ENCODE measurements at regions not wholly inside any gene's neighbourhood (a gene's known extent, or its start where the extent isn't known, plus 50 kb on each side); places are given as distances from the start of the nearest gene placed in this dataset.

- no peak for DNase-seq
These were observed 257.7 kb downstream of the GABRG2 start for GRCh38 chr5:162325143-162325727.

- no peak for DNase-seq
These were observed 267.4 kb downstream of the GABRG2 start for GRCh38 chr5:162334944-162335343.

GRCh38 chr5:162360373-162360931 lies 292.9 kb downstream of the GABRG2 start:
- DNase-seq = no peak

GRCh38 chr5:162372256-162372655 lies 304.7 kb downstream of the GABRG2 start:
- no peak for DNase-seq

GRCh38 chr5:162377895-162378294 lies 310.3 kb downstream of the GABRG2 start:
- DNase-seq = no peak

GRCh38 chr5:162382839-162383238 lies 315.3 kb downstream of the GABRG2 start:
- no peak for DNase-seq

GRCh38 chr5:162384225-162384624 lies 316.7 kb downstream of the GABRG2 start:
- DNase-seq = no peak

GRCh38 chr5:162391833-162392232 lies 324.3 kb downstream of the GABRG2 start:
- no peak for DNase-seq

GRCh38 chr5:162392336-162392735 lies 324.8 kb downstream of the GABRG2 start:
- DNase-seq = no peak

GRCh38 chr5:162393534-162393933 lies 326.0 kb downstream of the GABRG2 start:
- no peak for DNase-seq

GRCh38 chr5:162407614-162408013 lies 340.0 kb downstream of the GABRG2 start:
- no peak for DNase-seq

- no peak for DNase-seq
These were observed 342.8 kb downstream of the GABRG2 start for GRCh38 chr5:162410365-162410764.

- no peak for DNase-seq
These were observed 361.6 kb downstream of the GABRG2 start for GRCh38 chr5:162429142-162429541.

GRCh38 chr5:162434281-162434680 lies 366.7 kb downstream of the GABRG2 start:
- no peak for DNase-seq

GRCh38 chr5:162436055-162436454 lies 368.5 kb downstream of the GABRG2 start:
- DNase-seq = no peak

GRCh38 chr5:162444129-162444762 lies 376.7 kb downstream of the GABRG2 start:
- DNase-seq = no peak

- no peak for DNase-seq
These were observed 388.5 kb downstream of the GABRG2 start for GRCh38 chr5:162456086-162456485.

GRCh38 chr5:162466011-162466410 lies 398.4 kb downstream of the GABRG2 start:
- DNase-seq = no peak

- DNase-seq = no peak
These were observed 405.6 kb downstream of the GABRG2 start for GRCh38 chr5:162473041-162473714.

GRCh38 chr5:162474239-162474638 lies 406.7 kb downstream of the GABRG2 start:
- DNase-seq = no peak

- no peak for DNase-seq
These were observed 416.5 kb downstream of the GABRG2 start for GRCh38 chr5:162484095-162484494.

- DNase-seq = no peak
These were observed 417.4 kb downstream of the GABRG2 start for GRCh38 chr5:162484986-162485385.

- DNase-seq = no peak
These were observed 418.2 kb downstream of the GABRG2 start for GRCh38 chr5:162485666-162486292.
